GM12892 (cell line): ENCODE measurements at regions not wholly inside any gene's neighbourhood (a gene's known extent, or its start where the extent isn't known, plus 50 kb on each side); places are given as distances from the start of the nearest gene placed in this dataset.

Experiments
- POLR2A ChIP-seq: IDR thresholded peaks from 2 replicates; pipeline ENCODE4 v1.6.1; 2011; ENCODE audit warnings: low read depth, low read length, control low read depth
- POLR2AphosphoS5 ChIP-seq: IDR thresholded peaks from 2 replicates; pipeline ENCODE4 v1.6.1; 2011; ENCODE audit warnings: low read depth, low read length, control low read depth
- TAF1 ChIP-seq: IDR thresholded peaks from 2 replicates; pipeline ENCODE4 v1.6.1; 2011; ENCODE audit warnings: low read depth, mild to moderate bottlenecking, control low read depth, low read length, borderline replicate concordance

GRCh38 chr18:60099709-60100108 lies 199.9 kb downstream of the PMAIP1 start:
- TF ChIP-seq POLR2A (no peak), TAF1 (no peak), POLR2AphosphoS5 (no peak)
